ENCODE measurements at regions not wholly inside any gene's neighbourhood (a gene's known extent, or its start where the extent isn't known, plus 50 kb on each side); places are given as distances from the start of the nearest gene placed in this dataset.

- Histone ChIP-seq H3K4me2 (ENCODE audit: insufficient read depth, low read length) (no peak overlapping the region), H3K9me3 (ENCODE audit: low read depth, low read length) (no peaks in the 10 kb centered on the region), H3K36me3 (ENCODE audit: insufficient read depth, low read length) (no peaks in the 10 kb centered on the region), H3K4me3 (ENCODE audit: insufficient read depth, low read length) (no peak overlapping the region), H3K27me3 (ENCODE audit: insufficient read depth, low read length) (no peaks in the 10 kb centered on the region), H2AFZ (ENCODE audit: low read length) (no peak overlapping the region), H3K27ac (ENCODE audit: low read depth, low read length) (no peak overlapping the region), H3K4me1 (ENCODE audit: insufficient read depth, low read length) (no peaks in the 10 kb centered on the region), H4K20me1 (ENCODE audit: insufficient read depth, low read length) (no peaks in the 10 kb centered on the region), H3K79me2 (ENCODE audit: insufficient read depth, low read length) (no peaks in the 10 kb centered on the region)
- no peak for TF ChIP-seq CTCF (IDR thresholded peaks at IDR 0.05; ENCODE audit: extremely low read depth, low read depth, low read length)
- DNase-seq (ENCODE audit: insufficient read length, low spot score, missing footprints) = no peak
Observed at GRCh38 chr16:59733321-59733720, 999.2 kb upstream of the GOT2 start.

GRCh38 chr16:59729613-59730012 is 995.5 kb upstream of the GOT2 start:
- no peak overlapping the region for H2AFZ ChIP-seq (ENCODE audit: low read length)
- H3K27ac ChIP-seq (ENCODE audit: low read depth, low read length) = no peak overlapping the region
- no peak overlapping the region for H3K4me3 ChIP-seq (ENCODE audit: insufficient read depth, low read length)
- no peak overlapping the region for H3K4me2 ChIP-seq (ENCODE audit: insufficient read depth, low read length)
- no peaks in the 10 kb centered on the region for H4K20me1 ChIP-seq (ENCODE audit: insufficient read depth, low read length)
- no peaks in the 10 kb centered on the region for H3K36me3 ChIP-seq (ENCODE audit: insufficient read depth, low read length)
- H3K9me3 ChIP-seq (ENCODE audit: low read depth, low read length) = no peaks in the 10 kb centered on the region
- no peaks in the 10 kb centered on the region for H3K4me1 ChIP-seq (ENCODE audit: insufficient read depth, low read length)
- H3K79me2 ChIP-seq (ENCODE audit: insufficient read depth, low read length) = no peaks in the 10 kb centered on the region
- H3K27me3 ChIP-seq (ENCODE audit: insufficient read depth, low read length) = no peaks in the 10 kb centered on the region
- TF ChIP-seq CTCF (IDR thresholded peaks at IDR 0.05; ENCODE audit: extremely low read depth, low read depth, low read length) = no peak
- no peak for DNase-seq (ENCODE audit: insufficient read length, low spot score, missing footprints)

- DNase-seq (ENCODE audit: insufficient read length, low spot score, missing footprints) = no peak
- no peak overlapping the region for H3K4me3 ChIP-seq (ENCODE audit: insufficient read depth, low read length)
Observed at GRCh38 chr16:59719121-59719520, 985.0 kb upstream of the GOT2 start.

More at GRCh38 chr16:59719121-59719520, 985.0 kb upstream of the GOT2 start:
- Histone ChIP-seq H4K20me1 (ENCODE audit: insufficient read depth, low read length) (no peaks in the 10 kb centered on the region), H3K27ac (ENCODE audit: low read depth, low read length) (no peak overlapping the region), H3K9me3 (ENCODE audit: low read depth, low read length) (no peaks in the 10 kb centered on the region), H3K79me2 (ENCODE audit: insufficient read depth, low read length) (no peaks in the 10 kb centered on the region), H2AFZ (ENCODE audit: low read length) (no peak overlapping the region), H3K27me3 (ENCODE audit: insufficient read depth, low read length) (no peaks in the 10 kb centered on the region), H3K4me1 (ENCODE audit: insufficient read depth, low read length) (no peaks in the 10 kb centered on the region), H3K4me2 (ENCODE audit: insufficient read depth, low read length) (no peak overlapping the region), H3K36me3 (ENCODE audit: insufficient read depth, low read length) (no peaks in the 10 kb centered on the region)
- TF ChIP-seq CTCF (IDR thresholded peaks at IDR 0.05; ENCODE audit: extremely low read depth, low read depth, low read length) = no peak
